ENCODE measurements at regions not wholly inside any gene's neighbourhood (a gene's known extent, or its start where the extent isn't known, plus 50 kb on each side); places are given as distances from the start of the nearest gene placed in this dataset.
"Not testable (repeated sequence)": the region's sequence is repeated elsewhere in the genome, so short reads cannot be mapped to it uniquely, and the experiment has no call there.

DNA sequence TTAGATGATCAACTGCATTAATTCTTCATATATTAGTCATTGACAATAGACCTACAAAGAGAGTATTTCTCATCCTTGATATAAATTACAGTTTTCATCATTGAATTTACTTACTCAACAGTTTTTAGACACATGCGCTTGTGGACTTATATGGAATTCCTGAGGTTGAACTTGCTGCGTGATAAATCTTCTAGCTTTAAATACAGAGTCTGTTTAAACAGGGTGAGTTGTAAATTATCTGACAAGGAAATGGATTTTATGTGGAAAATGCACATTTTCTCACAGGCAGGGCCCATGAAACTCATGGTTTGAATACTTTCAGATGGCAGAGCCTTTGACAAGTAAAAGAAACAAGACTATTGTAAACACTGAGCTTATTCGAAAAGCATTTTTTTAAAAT is 280.5 kb downstream of the SPATA31A6 start:
- H3K9me3 ChIP-seq; H3K4me3 ChIP-seq (replicated peaks in 1 of 3); DNase-seq; H3K27me3 ChIP-seq; H3K4me1 ChIP-seq; intact Hi-C loops (cut with DNase I); H3K27ac ChIP-seq; H3K36me3 ChIP-seq: not testable (repeated sequence)
- WGBS, 2 donors: 81 to 89% methylated on average over 3 of the region's 3 CpGs

DNA sequence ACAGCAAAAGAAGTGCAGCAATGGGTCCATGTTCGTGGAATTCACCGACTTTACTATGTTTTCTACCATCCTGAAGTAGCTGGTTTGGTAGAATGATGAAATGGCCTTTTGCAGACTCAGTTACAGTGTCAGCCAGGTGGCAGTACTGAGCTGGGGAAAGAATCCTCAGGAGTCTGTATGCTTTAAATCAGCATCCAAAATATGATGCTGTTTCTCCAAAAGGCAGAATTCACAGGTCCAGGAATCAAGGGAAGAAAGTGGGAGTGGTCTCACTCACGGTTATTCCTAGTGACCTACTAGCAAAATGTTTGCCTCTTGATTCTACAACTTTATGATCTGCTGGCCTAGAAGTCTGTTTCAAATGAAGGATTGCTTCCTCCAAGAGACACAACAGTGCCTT is 287.1 kb downstream of the SPATA31A6 start:
- H3K4me3 ChIP-seq (replicated peaks in 1 of 3); DNase-seq; H3K4me1 ChIP-seq; intact Hi-C loops (cut with DNase I); H3K36me3 ChIP-seq; H3K27me3 ChIP-seq; H3K9me3 ChIP-seq; H3K27ac ChIP-seq: not testable (repeated sequence)
- 43 to 44% methylated on average over 3 of the region's 3 CpGs for WGBS, 2 donors
- TF ChIP-seq, protein P1, sequence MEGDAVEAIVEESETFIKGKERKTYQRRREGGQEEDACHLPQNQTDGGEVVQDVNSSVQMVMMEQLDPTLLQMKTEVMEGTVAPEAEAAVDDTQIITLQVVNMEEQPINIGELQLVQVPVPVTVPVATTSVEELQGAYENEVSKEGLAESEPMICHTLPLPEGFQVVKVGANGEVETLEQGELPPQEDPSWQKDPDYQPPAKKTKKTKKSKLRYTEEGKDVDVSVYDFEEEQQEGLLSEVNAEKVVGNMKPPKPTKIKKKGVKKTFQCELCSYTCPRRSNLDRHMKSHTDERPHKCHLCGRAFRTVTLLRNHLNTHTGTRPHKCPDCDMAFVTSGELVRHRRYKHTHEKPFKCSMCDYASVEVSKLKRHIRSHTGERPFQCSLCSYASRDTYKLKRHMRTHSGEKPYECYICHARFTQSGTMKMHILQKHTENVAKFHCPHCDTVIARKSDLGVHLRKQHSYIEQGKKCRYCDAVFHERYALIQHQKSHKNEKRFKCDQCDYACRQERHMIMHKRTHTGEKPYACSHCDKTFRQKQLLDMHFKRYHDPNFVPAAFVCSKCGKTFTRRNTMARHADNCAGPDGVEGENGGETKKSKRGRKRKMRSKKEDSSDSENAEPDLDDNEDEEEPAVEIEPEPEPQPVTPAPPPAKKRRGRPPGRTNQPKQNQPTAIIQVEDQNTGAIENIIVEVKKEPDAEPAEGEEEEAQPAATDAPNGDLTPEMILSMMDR (IDR thresholded peaks at IDR 0.05): peak in 1 of 6 experiments; percentile 25

DNA sequence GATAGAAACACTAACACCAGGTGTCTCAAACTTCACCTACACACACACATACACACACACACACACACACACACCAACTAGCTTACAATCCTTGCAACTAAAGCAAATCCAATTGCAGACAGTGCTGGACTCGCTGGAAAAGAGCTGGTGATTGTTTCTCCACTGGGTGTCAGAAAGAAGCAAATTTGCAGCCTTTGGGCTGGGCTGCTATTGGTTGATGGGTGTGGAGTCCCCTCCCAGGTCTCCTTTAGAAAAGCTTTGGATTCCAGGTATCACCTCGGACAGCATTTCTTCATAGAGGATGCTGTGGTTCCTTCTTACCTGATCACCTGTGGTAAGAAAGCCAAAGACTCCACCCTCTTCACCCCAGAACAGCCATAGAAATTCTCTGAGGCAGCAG is 307.5 kb downstream of the SPATA31A6 start:
- DNase-seq; H3K36me3 ChIP-seq; H3K9me3 ChIP-seq; H3K4me3 ChIP-seq (replicated peaks in 1 of 3); intact Hi-C loops (cut with DNase I); H3K4me1 ChIP-seq; H3K27ac ChIP-seq; H3K27me3 ChIP-seq: not testable (repeated sequence)
- WGBS, 2 donors: 64 to 85% methylated on average over 1 of the region's 2 CpGs

DNA sequence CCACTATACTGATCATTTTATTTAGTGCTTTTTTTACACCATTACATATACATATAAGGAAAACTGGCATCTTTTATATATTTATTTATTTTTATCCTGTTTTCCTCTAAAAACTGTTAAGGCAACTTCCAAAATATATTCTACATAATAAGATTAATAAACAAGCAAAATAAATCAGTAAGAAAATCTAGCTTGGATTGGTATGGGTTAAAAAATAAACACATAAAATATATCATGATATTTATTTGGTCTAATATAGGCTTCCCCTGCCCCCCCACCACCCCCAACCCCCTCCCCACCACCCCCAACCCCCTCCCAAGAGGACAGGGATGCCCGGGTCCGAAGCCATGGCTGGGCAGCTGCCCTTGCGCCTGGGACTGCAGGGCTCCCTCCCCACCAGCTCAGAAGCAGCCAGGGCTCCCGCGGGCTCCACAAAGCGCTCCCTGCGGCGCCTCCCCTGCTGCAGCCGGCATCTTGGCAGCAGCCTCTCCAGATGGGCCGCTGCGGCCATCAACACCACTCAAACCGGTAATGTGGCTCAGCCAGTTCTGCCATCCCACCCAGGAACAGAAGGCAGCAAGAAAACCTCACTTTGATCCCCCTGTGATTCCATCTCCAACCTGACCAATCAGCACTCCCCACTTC is 319.3 kb downstream of the SPATA31A6 start:
- 87% methylated on average over 10 to 12 of the region's 12 CpGs for WGBS, 2 donors

DNA sequence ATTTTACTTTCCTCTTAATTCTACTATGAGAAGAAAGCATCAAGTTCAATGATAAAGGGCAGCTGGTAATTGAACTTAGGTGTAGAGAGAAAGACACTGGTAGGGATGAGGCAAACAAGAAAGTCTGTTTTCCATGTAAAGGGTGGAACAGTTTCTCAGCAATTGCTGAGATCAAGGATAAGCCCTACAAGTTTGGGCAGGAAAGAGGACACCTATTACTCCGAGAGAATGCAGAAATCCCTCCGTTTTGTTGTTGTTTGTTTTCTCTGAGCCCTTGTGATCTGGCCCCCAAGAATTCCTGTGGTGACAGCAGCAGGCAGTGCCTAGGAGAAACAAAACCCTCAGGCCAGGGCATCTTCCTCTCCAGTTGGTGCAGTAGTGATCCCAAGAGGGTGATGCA is 324.7 kb downstream of the SPATA31A6 start:
- DNase-seq; intact Hi-C loops (cut with DNase I): not testable (repeated sequence)
- whole genome bisulfite sequencing, 2 donors: 23 to 25% methylated on average over 2 of the region's 2 CpGs

More for the DNA sequence above, 319.3 kb downstream of the SPATA31A6 start:
- DNase-seq; H3K27me3 ChIP-seq; H3K36me3 ChIP-seq; H3K4me1 ChIP-seq; H3K4me3 ChIP-seq (replicated peaks in 1 of 3); intact Hi-C loops (cut with DNase I); H3K9me3 ChIP-seq; H3K27ac ChIP-seq: not testable (repeated sequence)

DNA sequence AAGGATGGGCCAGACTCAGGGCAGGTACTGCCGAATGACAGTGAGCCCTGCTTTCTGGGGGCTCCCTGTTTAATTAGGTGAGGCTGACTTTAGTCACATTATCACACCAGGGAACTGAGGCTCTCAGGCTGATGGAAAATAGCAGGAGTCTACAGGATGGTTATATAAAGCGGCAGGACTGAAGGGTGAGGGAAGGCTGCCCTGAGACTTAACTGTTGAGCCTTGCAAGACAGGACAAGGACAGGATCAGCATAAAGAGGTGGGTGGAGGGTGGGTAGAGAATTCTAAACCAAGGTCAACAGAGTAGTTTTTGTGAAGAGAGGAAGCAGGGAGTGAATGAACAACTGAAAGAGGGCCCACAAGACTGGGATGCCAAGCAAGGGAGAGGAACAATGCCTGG is 330.1 kb downstream of the SPATA31A6 start:
- H3K4me3 ChIP-seq (replicated peaks in 1 of 3); H3K9me3 ChIP-seq; H3K27ac ChIP-seq; intact Hi-C loops (cut with DNase I); H3K36me3 ChIP-seq; DNase-seq; H3K27me3 ChIP-seq; H3K4me1 ChIP-seq: not testable (repeated sequence)
- no CpG with 5 or more reads among the region's 2 CpGs for WGBS, 2 donors

More for the DNA sequence above, 324.7 kb downstream of the SPATA31A6 start:
- H3K9me3 ChIP-seq; H3K36me3 ChIP-seq; H3K4me1 ChIP-seq; H3K27ac ChIP-seq; H3K4me3 ChIP-seq (replicated peaks in 1 of 3); H3K27me3 ChIP-seq: not testable (repeated sequence)

DNA sequence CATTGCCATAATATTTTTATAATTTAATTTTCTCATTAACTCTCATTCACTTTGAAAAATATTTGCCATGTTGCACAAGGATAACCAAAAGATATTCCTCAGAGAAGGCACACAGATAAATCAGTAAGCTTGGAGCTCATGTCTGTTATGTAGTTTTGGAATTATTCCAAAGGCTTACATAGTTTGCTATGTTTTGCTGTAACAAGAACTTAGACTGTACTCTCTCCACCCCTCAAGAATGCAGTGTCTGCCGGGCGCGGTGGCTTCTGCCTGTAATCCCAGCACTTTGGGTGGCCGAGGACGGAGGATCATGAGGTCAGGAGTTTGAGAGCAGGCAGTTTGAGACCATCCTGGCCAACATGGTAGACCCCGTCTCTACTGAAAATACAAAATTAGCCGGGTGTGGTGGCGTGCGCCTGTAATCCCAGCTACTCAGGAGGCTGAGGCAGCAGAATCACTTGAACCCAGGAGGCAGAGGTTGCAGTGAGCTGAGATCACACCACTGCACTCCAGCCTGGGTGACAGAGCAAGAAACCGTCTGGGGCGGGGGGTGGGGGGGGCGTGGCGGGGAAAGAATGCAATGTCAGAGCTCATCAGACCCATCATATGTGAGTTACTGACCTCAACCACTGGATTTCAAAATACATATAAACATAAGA is 351.0 kb downstream of the SPATA31A6 start:
- H3K4me1 ChIP-seq; intact Hi-C loops (cut with DNase I); H3K27me3 ChIP-seq; H3K9me3 ChIP-seq; H3K36me3 ChIP-seq; H3K27ac ChIP-seq; DNase-seq; H3K4me3 ChIP-seq (replicated peaks in 1 of 3): not testable (repeated sequence)
- 64 to 87% methylated on average over 9 to 13 of the region's 13 CpGs for WGBS, 2 donors

DNA sequence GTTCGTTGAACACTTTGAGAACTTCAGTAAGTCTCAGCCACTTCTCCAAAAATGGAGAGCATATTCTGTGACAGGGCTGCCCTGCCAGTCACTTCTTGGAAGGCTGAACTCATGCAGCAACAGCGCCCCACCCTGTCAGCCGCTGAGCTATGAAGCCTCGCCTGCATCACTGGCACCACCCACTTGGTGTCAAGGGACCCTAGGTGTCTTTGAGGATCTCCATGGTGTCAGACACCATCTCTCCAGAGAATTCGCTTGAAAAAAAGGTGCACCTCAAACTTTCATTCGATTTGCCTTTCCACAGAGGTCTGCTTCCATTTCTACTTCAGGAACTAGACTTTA is 351.5 kb downstream of the SPATA31A6 start:
- WGBS, 2 donors: 36 to 39% methylated on average over 6 of the region's 6 CpGs
- H3K4me3 ChIP-seq (replicated peaks in 1 of 3); H3K9me3 ChIP-seq; H3K4me1 ChIP-seq; H3K27me3 ChIP-seq; H3K27ac ChIP-seq; H3K36me3 ChIP-seq; intact Hi-C loops (cut with DNase I): not testable (repeated sequence)
- DNase-seq: peak in 1 of 2 donors; percentile 2
